Ishikawa (cell line): ENCODE measurements at regions not wholly inside any gene's neighbourhood (a gene's known extent, or its start where the extent isn't known, plus 50 kb on each side); places are given as distances from the start of the nearest gene placed in this dataset.

Source experiments
- CEBPB ChIP-seq: IDR thresholded peaks from 2 replicates; pipeline ENCODE4 v1.6.1; 2012
- EGR1 ChIP-seq: IDR thresholded peaks from 2 replicates; pipeline ENCODE4 v1.6.1; 2012
- EP300 ChIP-seq: IDR thresholded peaks from 2 replicates; pipeline ENCODE4 v1.6.1; 2012; ENCODE audit warnings: borderline replicate concordance
- TAF1 ChIP-seq: IDR thresholded peaks from 2 replicates; pipeline ENCODE4 v1.6.1; 2012; ENCODE audit warnings: low read depth, mild to moderate bottlenecking
- TCF12 ChIP-seq: IDR thresholded peaks from 2 replicates; pipeline ENCODE4 v1.6.1; 2012; ENCODE audit warnings: low read depth
- TEAD4 ChIP-seq: IDR thresholded peaks from 2 replicates; pipeline ENCODE4 v1.6.1; 2012
- TF ChIP-seq, protein P1 (sequence below): IDR thresholded peaks from 2 replicates; pipeline ENCODE4 v1.6.1; 2012

GRCh38 chr20:23264545-23264944 is 86.0 kb upstream of the NXT1 start:
- TF ChIP-seq TCF12 = no peak
- TF ChIP-seq TAF1 = no peak
- no peak for TF ChIP-seq EP300
- TF ChIP-seq, protein P1, sequence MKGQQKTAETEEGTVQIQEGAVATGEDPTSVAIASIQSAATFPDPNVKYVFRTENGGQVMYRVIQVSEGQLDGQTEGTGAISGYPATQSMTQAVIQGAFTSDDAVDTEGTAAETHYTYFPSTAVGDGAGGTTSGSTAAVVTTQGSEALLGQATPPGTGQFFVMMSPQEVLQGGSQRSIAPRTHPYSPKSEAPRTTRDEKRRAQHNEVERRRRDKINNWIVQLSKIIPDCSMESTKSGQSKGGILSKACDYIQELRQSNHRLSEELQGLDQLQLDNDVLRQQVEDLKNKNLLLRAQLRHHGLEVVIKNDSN = no peak
- TF ChIP-seq EGR1 = no peak
- no peak for TF ChIP-seq CEBPB
- no peak for TF ChIP-seq TEAD4
